ENCODE measurements at regions not wholly inside any gene's neighbourhood (a gene's known extent, or its start where the extent isn't known, plus 50 kb on each side); places are given as distances from the start of the nearest gene placed in this dataset.

DNA sequence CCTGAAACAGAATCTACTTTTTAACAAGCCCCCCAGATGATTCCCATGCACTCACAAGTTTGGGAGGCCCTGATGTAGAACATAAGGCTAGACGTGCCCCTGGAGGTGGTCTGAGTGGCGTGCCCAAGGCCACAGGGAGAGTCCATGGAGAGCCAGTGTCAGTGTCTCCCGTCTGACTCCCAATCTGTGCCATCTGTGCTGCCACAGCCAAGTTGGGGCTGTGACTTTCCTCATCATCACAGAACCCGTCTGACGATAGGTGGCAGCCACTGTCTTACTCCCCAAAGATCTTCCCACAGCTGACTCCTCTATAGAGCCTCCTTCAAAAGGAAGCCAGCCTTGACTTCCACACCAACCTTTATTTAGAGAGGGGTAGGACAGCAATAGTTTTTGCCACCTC lies 470.5 kb downstream of the SOX6 start:
- DNase-seq (ENCODE audit: insufficient read length, low spot score) (no peak), FAIRE-seq (no peak)
- TF ChIP-seq, protein P1, sequence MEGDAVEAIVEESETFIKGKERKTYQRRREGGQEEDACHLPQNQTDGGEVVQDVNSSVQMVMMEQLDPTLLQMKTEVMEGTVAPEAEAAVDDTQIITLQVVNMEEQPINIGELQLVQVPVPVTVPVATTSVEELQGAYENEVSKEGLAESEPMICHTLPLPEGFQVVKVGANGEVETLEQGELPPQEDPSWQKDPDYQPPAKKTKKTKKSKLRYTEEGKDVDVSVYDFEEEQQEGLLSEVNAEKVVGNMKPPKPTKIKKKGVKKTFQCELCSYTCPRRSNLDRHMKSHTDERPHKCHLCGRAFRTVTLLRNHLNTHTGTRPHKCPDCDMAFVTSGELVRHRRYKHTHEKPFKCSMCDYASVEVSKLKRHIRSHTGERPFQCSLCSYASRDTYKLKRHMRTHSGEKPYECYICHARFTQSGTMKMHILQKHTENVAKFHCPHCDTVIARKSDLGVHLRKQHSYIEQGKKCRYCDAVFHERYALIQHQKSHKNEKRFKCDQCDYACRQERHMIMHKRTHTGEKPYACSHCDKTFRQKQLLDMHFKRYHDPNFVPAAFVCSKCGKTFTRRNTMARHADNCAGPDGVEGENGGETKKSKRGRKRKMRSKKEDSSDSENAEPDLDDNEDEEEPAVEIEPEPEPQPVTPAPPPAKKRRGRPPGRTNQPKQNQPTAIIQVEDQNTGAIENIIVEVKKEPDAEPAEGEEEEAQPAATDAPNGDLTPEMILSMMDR (IDR thresholded peaks at IDR 0.05; ENCODE audit: insufficient read depth, missing control alignments) = no peak

DNA sequence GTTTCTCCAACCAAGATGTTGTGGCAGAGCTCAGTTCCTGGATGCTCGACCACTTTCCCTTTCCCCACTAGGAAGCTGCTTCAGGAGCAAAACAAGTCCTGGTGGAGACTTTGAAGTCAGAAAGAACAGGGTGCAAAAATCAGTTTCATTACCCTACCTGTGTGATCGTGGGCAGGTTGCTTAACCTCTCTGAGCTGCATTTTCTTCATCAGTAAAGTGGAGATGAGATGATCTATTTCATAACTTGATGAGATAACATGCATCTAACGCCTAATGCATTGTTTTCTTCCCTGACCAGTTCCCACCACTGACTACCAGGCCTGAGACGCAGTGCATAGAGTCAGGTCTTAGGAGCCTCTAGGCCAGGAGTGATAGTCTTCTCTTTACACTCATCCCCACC lies 470.0 kb downstream of the SOX6 start:
- FAIRE-seq (no peak), DNase-seq (ENCODE audit: insufficient read length, low spot score) (no peak)
- TF ChIP-seq, protein P1 (IDR thresholded peaks at IDR 0.05; ENCODE audit: insufficient read depth, missing control alignments) = no peak

GRCh38 chr11:15886866-15887265 lies 469.5 kb downstream of the SOX6 start:
- DNase-seq (ENCODE audit: insufficient read length, low spot score) = no peak
- TF ChIP-seq, protein P1 (IDR thresholded peaks at IDR 0.05; ENCODE audit: insufficient read depth, missing control alignments) = no peak
- no peak for FAIRE-seq

DNA sequence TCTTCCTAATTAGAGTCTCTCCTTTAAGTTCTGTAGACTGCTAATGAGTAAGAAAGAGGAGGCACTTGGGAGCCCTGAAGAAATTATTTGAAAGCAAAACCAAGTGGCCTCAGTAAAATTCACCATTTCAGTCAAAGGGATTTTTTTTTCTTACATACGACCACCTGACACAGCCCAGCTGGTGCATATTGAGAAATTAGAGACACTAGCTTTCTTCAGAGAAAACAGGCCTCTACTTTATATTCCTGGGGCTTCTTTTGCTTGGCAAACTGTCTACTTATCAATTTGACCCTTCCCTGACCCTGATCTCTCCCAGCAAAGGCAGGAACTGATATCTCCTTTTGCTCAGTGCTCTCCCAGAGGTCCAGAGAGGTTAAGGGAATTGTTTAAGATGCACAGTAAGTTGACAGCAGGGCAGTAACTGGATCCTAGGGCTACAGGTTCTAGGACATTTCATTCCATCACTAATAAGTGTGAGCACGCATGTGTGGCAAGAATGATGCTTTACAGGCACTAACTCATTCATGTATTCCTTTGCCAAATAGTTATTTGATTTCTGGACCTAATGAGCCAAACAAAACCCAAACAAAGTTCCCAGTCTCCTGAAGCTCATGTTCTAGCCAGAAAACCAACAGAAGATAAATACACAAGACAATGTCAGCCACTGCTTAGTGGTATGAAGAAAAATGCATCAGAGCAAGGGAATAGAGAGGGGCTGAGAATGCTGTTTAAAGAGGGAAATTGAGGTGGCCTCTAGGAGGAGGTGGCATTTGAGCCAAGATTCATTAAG lies 467.6 kb downstream of the SOX6 start:
- no peak for DNase-seq (ENCODE audit: insufficient read length, low spot score)
- FAIRE-seq = no peak
- TF ChIP-seq, protein P1 (IDR thresholded peaks at IDR 0.05; ENCODE audit: insufficient read depth, missing control alignments) = no peak

DNA sequence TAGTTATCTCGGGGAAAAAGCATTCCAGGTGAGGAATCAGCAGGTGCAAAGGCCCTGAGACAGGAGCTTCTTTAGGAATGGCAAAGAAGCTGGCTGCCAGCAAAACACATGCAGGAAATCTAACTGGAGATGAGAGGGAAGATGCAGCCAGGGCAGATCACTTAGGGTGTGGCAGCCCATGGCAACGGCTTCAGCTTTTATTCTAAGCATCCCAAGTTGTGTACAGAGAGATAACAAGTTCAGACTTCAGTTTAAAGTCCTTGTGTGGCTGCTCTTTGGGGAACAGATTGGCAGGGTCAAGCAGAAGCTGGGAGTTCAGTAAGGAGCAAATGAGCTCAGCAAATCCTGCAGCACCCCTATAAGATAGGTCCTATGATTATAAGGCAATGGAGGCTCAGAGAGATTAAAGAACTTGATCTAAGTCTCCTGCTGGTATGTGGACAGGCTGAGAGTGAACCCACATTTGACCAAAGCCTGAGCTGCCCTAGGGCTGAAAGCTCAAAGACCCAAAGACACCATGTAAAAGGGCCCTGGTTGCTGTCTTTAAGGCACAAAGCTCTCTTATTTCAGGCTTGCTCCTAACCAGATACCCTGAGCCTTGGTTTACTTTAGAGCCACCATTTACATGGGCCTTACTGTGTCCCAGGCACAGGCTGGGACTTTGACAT lies 466.8 kb downstream of the SOX6 start:
- FAIRE-seq (no peak), DNase-seq (ENCODE audit: insufficient read length, low spot score) (no peak)
- TF ChIP-seq, protein P1 (IDR thresholded peaks at IDR 0.05; ENCODE audit: insufficient read depth, missing control alignments) = no peak

GRCh38 chr11:15890031-15890713 lies 466.2 kb downstream of the SOX6 start:
- TF ChIP-seq, protein P1 (IDR thresholded peaks at IDR 0.05; ENCODE audit: insufficient read depth, missing control alignments) = no peak
- FAIRE-seq = no peak

More at GRCh38 chr11:15890031-15890713, 466.2 kb downstream of the SOX6 start:
- no peak for DNase-seq (ENCODE audit: insufficient read length, low spot score)
